HepG2 (cell line): ENCODE measurements at regions not wholly inside any gene's neighbourhood (a gene's known extent, or its start where the extent isn't known, plus 50 kb on each side); places are given as distances from the start of the nearest gene placed in this dataset.

ENCODE experiments used
- CTCF ChIP-seq: sonication (generic); formaldehyde crosslinking; IDR thresholded peaks from 2 replicates; pipeline ENCODE4 v1.5.0; 2020; ENCODE audit warnings: mild to moderate bottlenecking, missing genetic modification reagents, moderate library complexity
- DPF2 ChIP-seq: sonication (generic); formaldehyde crosslinking; IDR thresholded peaks from 2 replicates; pipeline ENCODE4 v1.4.0; 2020; ENCODE audit warnings: mild to moderate bottlenecking, low read depth, missing genetic modification reagents, borderline replicate concordance
- JUN ChIP-seq: sonication (generic); formaldehyde crosslinking; IDR thresholded peaks from 2 replicates; pipeline ENCODE4 v1.4.0; 2020; ENCODE audit warnings: mild to moderate bottlenecking, missing genetic modification reagents
- POLR2AphosphoS5 ChIP-seq: IDR thresholded peaks from 2 replicates; pipeline ENCODE4 v1.6.1; 2012; ENCODE audit warnings: low read depth, low read length
- REST ChIP-seq, 2 experiments: IDR thresholded peaks; 2 replicates each; pipeline ENCODE4 v1.6.1; 2011 to 2012; ENCODE audit warnings: low read length in 2 of 2, borderline replicate concordance in 1 of 2, low read depth in 1 of 2, mild to moderate bottlenecking in 1 of 2, moderate library complexity in 1 of 2
- TFE3 ChIP-seq: IDR thresholded peaks from 2 replicates; pipeline ENCODE4 v1.6.1; 2016
- USF2 ChIP-seq, 2 experiments: sonication (generic) in 1 of 2; formaldehyde crosslinking in 1 of 2; IDR thresholded peaks; 2 replicates each; pipeline versions ENCODE4 v1.5.1 to v1.6.1; 2011 to 2020; ENCODE audit warnings: borderline replicate concordance in 1 of 2, low read depth in 1 of 2, low read length in 1 of 2, mild to moderate bottlenecking in 1 of 2, missing genetic modification reagents in 1 of 2, moderate library complexity in 1 of 2

GRCh38 chr16:54697677-54698076 lies 233.0 kb upstream of the IRX5 start:
- TF ChIP-seq CTCF (CRISPR knock-in tag): no peak
- TF ChIP-seq REST (IDR thresholded peaks at IDR 0.05; ENCODE audit: borderline replicate concordance in 1 of 2, low read depth in 1 of 2, low read length in 2 of 2): no peak
- TF ChIP-seq POLR2AphosphoS5: no peak
- TF ChIP-seq DPF2: no peak
- TF ChIP-seq USF2 (IDR thresholded peaks at IDR 0.05; ENCODE audit: low read depth, low read length): no peak
- TF ChIP-seq USF2 (CRISPR knock-in tag; IDR thresholded peaks at IDR 0.05; ENCODE audit: borderline replicate concordance): no peak
- no peak for TF ChIP-seq TFE3
- TF ChIP-seq JUN (CRISPR knock-in tag): no peak
